EL (cell line): ENCODE measurements at regions not wholly inside any gene's neighbourhood (a gene's known extent, or its start where the extent isn't known, plus 50 kb on each side); places are given as distances from the start of the nearest gene placed in this dataset.
"Not testable (repeated sequence)": the region's sequence is repeated elsewhere in the genome, so short reads cannot be mapped to it uniquely, and the experiment has no call there.

ENCODE experiments used
- DNase-seq: peaks from one replicate; pipeline ENCODE4 v3.0.0-alpha.2; 2016

GRCh38 chr5:4614088-4614487 lies 526.0 kb upstream of the ADAMTS16 start:
- no peak for DNase-seq

GRCh38 chr5:4615369-4615768 lies 524.8 kb upstream of the ADAMTS16 start:
- not testable (repeated sequence) for DNase-seq

GRCh38 chr5:4625206-4625896 lies 514.8 kb upstream of the ADAMTS16 start:
- no peak for DNase-seq

- no peak for DNase-seq
These were observed 513.0 kb upstream of the ADAMTS16 start for GRCh38 chr5:4627131-4627530.

GRCh38 chr5:4627929-4628328 lies 512.2 kb upstream of the ADAMTS16 start:
- DNase-seq: no peak

GRCh38 chr5:4628645-4629385 lies 511.3 kb upstream of the ADAMTS16 start:
- no peak for DNase-seq

- DNase-seq: no peak
These were observed 510.1 kb upstream of the ADAMTS16 start for GRCh38 chr5:4630031-4630430.

GRCh38 chr5:4634342-4634741 lies 505.8 kb upstream of the ADAMTS16 start:
- no peak for DNase-seq

- DNase-seq: no peak
These were observed 503.8 kb upstream of the ADAMTS16 start for GRCh38 chr5:4636378-4636777.

- DNase-seq: no peak
These were observed 500.2 kb upstream of the ADAMTS16 start for GRCh38 chr5:4639946-4640345.

GRCh38 chr5:4640795-4641194 lies 499.3 kb upstream of the ADAMTS16 start:
- DNase-seq: no peak

- DNase-seq: no peak
These were observed 497.6 kb upstream of the ADAMTS16 start for GRCh38 chr5:4642525-4642924.

GRCh38 chr5:4643190-4643589 lies 496.9 kb upstream of the ADAMTS16 start:
- DNase-seq: no peak

- DNase-seq: no peak
These were observed 496.2 kb upstream of the ADAMTS16 start for GRCh38 chr5:4643960-4644359.

GRCh38 chr5:4646715-4647375 lies 493.3 kb upstream of the ADAMTS16 start:
- DNase-seq: no peak

GRCh38 chr5:4647955-4648354 lies 492.2 kb upstream of the ADAMTS16 start:
- DNase-seq: no peak

- DNase-seq: no peak
These were observed 488.1 kb upstream of the ADAMTS16 start for GRCh38 chr5:4651806-4652565.

- no peak for DNase-seq
These were observed 486.7 kb upstream of the ADAMTS16 start for GRCh38 chr5:4653475-4653874.

- DNase-seq: no peak
These were observed 480.3 kb upstream of the ADAMTS16 start for GRCh38 chr5:4659851-4660250.

- DNase-seq: no peak
These were observed 478.8 kb upstream of the ADAMTS16 start for GRCh38 chr5:4661326-4661725.

GRCh38 chr5:4661836-4662235 lies 478.3 kb upstream of the ADAMTS16 start:
- no peak for DNase-seq

- no peak for DNase-seq
These were observed 477.4 kb upstream of the ADAMTS16 start for GRCh38 chr5:4662756-4663155.

- no peak for DNase-seq
These were observed 474.2 kb upstream of the ADAMTS16 start for GRCh38 chr5:4665911-4666310.
